GM23338 (cell line): ENCODE measurements at regions not wholly inside any gene's neighbourhood (a gene's known extent, or its start where the extent isn't known, plus 50 kb on each side); places are given as distances from the start of the nearest gene placed in this dataset.

Source experiments
- ATAC-seq: fragments of 200-7000 bp; cut with Tn5 transposase; 3 replicates; pipeline ENCODE4 v1.9.1; 2020
- DNase-seq: peaks from one replicate; pipeline ENCODE4 v3.0.0-alpha.2; 2015; ENCODE audit warnings: low spot score
- H2AFZ ChIP-seq: fragments of 200-600 bp; sonication (generic); 2 replicates; pipeline ENCODE4 v1.8.0; 2016; ENCODE audit warnings: antibody characterized with exemption, mild to moderate bottlenecking, moderate library complexity
- H3F3A ChIP-seq: fragments of 200-600 bp; sonication (generic); replicated peaks from 2 replicates; pipeline ENCODE4 v1.8.0; 2017; ENCODE audit warnings: antibody characterized with exemption, mixed run types, low read depth
- H3K27ac ChIP-seq: fragments of 200-600 bp; sonication (generic); 2 replicates; pipeline ENCODE4 v1.6.1; 2016; ENCODE audit warnings: low read depth
- H3K27me3 ChIP-seq: fragments of 200-600 bp; sonication (generic); 2 replicates; pipeline ENCODE4 v1.8.0; 2016; ENCODE audit warnings: mild to moderate bottlenecking, mixed run types, moderate library complexity; ENCODE audit not compliant: insufficient read depth
- H3K36me3 ChIP-seq: fragments of 200-600 bp; sonication (generic); 2 replicates; pipeline ENCODE4 v1.8.0; 2016; ENCODE audit warnings: mild to moderate bottlenecking; ENCODE audit not compliant: insufficient read depth
- H3K4me1 ChIP-seq: fragments of 200-600 bp; sonication (generic); 2 replicates; pipeline ENCODE4 v1.8.0; 2016; ENCODE audit warnings: mild to moderate bottlenecking, moderate library complexity; ENCODE audit not compliant: insufficient read depth
- H3K4me2 ChIP-seq: fragments of 200-600 bp; sonication (generic); 2 replicates; pipeline ENCODE4 v1.7.1; 2017; ENCODE audit warnings: mixed run types
- H3K4me3 ChIP-seq: fragments of 200-600 bp; sonication (generic); 2 replicates; pipeline ENCODE4 v1.6.1; 2016; ENCODE audit warnings: mixed run types
- H3K79me2 ChIP-seq: fragments of 200-600 bp; sonication (generic); replicated peaks from 2 replicates; pipeline ENCODE4 v1.8.0; 2017; ENCODE audit warnings: mild to moderate bottlenecking; ENCODE audit not compliant: insufficient read depth
- H3K9me2 ChIP-seq: fragments of 200-600 bp; sonication (generic); 2 replicates; pipeline ENCODE4 v1.8.0; 2017; ENCODE audit not compliant: insufficient read depth
- H4K20me1 ChIP-seq: fragments of 200-600 bp; sonication (generic); replicated peaks from 2 replicates; pipeline ENCODE4 v1.8.0; 2017; ENCODE audit warnings: mild to moderate bottlenecking; ENCODE audit not compliant: insufficient read depth
- H3K27ac Mint-ChIP-seq: 2 replicates; pipeline ENCODE4 v1.8.0; 2020; ENCODE audit warnings: inconsistent platforms, mild to moderate bottlenecking, moderate library complexity, mixed read lengths
- H3K27me3 Mint-ChIP-seq: 3 replicates; pipeline ENCODE4 v1.8.0; 2022; ENCODE audit warnings: low read depth, mild to moderate bottlenecking, moderate library complexity, mixed read lengths, inconsistent platforms; ENCODE audit not compliant: insufficient read depth, poor library complexity
- H3K36me3 Mint-ChIP-seq: 3 replicates; pipeline ENCODE4 v1.8.0; 2021; ENCODE audit warnings: low read depth, mild to moderate bottlenecking, inconsistent platforms, moderate library complexity, mixed read lengths
- H3K4me1 Mint-ChIP-seq: 3 replicates; pipeline ENCODE4 v1.8.0; 2020; ENCODE audit warnings: mild to moderate bottlenecking, inconsistent platforms, mixed read lengths
- H3K4me3 Mint-ChIP-seq: 3 replicates; pipeline ENCODE4 v1.8.0; 2021; ENCODE audit warnings: moderate library complexity, mild to moderate bottlenecking, inconsistent platforms, mixed read lengths
- H3K9me3 Mint-ChIP-seq: 3 replicates; pipeline ENCODE4 v1.8.0; 2020; ENCODE audit warnings: moderate library complexity, mild to moderate bottlenecking, inconsistent platforms, mixed read lengths
- CREB1 ChIP-seq: fragments of 250-450 bp; sonication (Bioruptor Pico); IDR thresholded peaks from 2 replicates; pipeline ENCODE4 v1.5.0; 2020; ENCODE audit warnings: low read depth, mild to moderate bottlenecking, moderate library complexity
- CTCF ChIP-seq, 2 experiments: fragments of 200-600 bp in 1 of 2; sonication (generic) in 1 of 2; conservative IDR thresholded peaks; 2 replicates each; pipeline versions ENCODE4 v1.5.1 to v1.6.1; 2016 to 2017; ENCODE audit warnings: antibody characterized with exemption in 2 of 2, low read depth in 2 of 2, mild to moderate bottlenecking in 2 of 2, moderate library complexity in 1 of 2
- EZH2 ChIP-seq: fragments of 200-600 bp; sonication (generic); IDR thresholded peaks from one replicate; pipeline ENCODE4 v1.8.0; 2017; ENCODE audit warnings: antibody characterized with exemption, mild to moderate bottlenecking, low read depth; ENCODE audit not compliant: unreplicated experiment
- EZH2phosphoT487 ChIP-seq: fragments of 200-600 bp; sonication (generic); IDR thresholded peaks from one replicate; pipeline ENCODE4 v1.8.1; 2018; ENCODE audit warnings: antibody characterized with exemption; ENCODE audit not compliant: unreplicated experiment
- JUNB ChIP-seq: IDR thresholded peaks from one replicate; pipeline ENCODE4 v1.6.1; 2016; ENCODE audit warnings: antibody characterized with exemption; ENCODE audit not compliant: unreplicated experiment
- NANOG ChIP-seq: IDR thresholded peaks from 2 replicates; pipeline ENCODE4 v1.6.1; 2016; ENCODE audit warnings: antibody characterized with exemption, borderline replicate concordance
- POLR2AphosphoS5 ChIP-seq: IDR thresholded peaks from 2 replicates; pipeline ENCODE4 v1.6.1; 2016; ENCODE audit warnings: antibody characterized with exemption, low read depth
- REST ChIP-seq: IDR thresholded peaks from one replicate; pipeline ENCODE4 v1.6.1; 2018; ENCODE audit warnings: antibody characterized with exemption; ENCODE audit not compliant: unreplicated experiment
- STAT1 ChIP-seq: IDR thresholded peaks from one replicate; pipeline ENCODE4 v1.6.1; 2016; ENCODE audit warnings: antibody characterized with exemption; ENCODE audit not compliant: unreplicated experiment
- ZNF114 ChIP-seq: fragments of 250-450 bp; sonication (Bioruptor Pico); IDR thresholded peaks from 2 replicates; pipeline ENCODE4 v1.5.0; 2020; ENCODE audit warnings: mild to moderate bottlenecking, moderate library complexity
- ZNF331 ChIP-seq: fragments of 250-450 bp; sonication (Bioruptor Pico); IDR thresholded peaks from 2 replicates; pipeline ENCODE4 v1.5.0; 2020; ENCODE audit warnings: low read depth, mild to moderate bottlenecking, moderate library complexity
- ZNF462 ChIP-seq: fragments of 250-450 bp; sonication (Bioruptor Pico); IDR thresholded peaks from 2 replicates; pipeline ENCODE4 v1.5.0; 2020; ENCODE audit warnings: mild to moderate bottlenecking, moderate library complexity
- TF ChIP-seq, protein P1 (sequence below): IDR thresholded peaks from 2 replicates; pipeline ENCODE4 v1.6.1; 2016; ENCODE audit warnings: antibody characterized with exemption

- no peak overlapping the region for H3K27ac ChIP-seq
- no peaks in the 10 kb centered on the region for H3K27me3 ChIP-seq
- no peaks in the 10 kb centered on the region for H3F3A ChIP-seq
- no peak overlapping the region for H3K4me2 ChIP-seq
- Mint-ChIP-seq H3K36me3 (no peaks in the 10 kb centered on the region), H3K27ac (no peak overlapping the region), H3K9me3 (no peaks in the 10 kb centered on the region), H3K27me3 (peaks cover 1% of the 10 kb centered on the region), H3K4me3 (no peak overlapping the region), H3K4me1 (peaks cover 6% of the 10 kb centered on the region; the same call in 2 of the 3 replicates)
- ATAC-seq (no peak), DNase-seq (no peak)
- H3K4me3 ChIP-seq: no peak overlapping the region
- H3K4me1 ChIP-seq: no peaks in the 10 kb centered on the region
- H3K9me2 ChIP-seq: no peaks in the 10 kb centered on the region; the same call in 1 of the 2 replicates
- H2AFZ ChIP-seq: 0 out of 2 replicates have a peak overlapping the region, but pooled peaks have one; percentile 63
- TF ChIP-seq ZNF462 (CRISPR knock-in tag) (no peak), STAT1 (no peak), REST (no peak), ZNF114 (CRISPR knock-in tag) (no peak), EZH2 (no peak), POLR2AphosphoS5 (no peak), JUNB (no peak), EZH2phosphoT487 (no peak), NANOG (no peak), CTCF (conservative IDR thresholded peaks at IDR 0.05; ENCODE audit: low read depth in 2 of 2) (no peak), CREB1 (no peak), ZNF331 (CRISPR knock-in tag) (no peak)
- TF ChIP-seq, protein P1, sequence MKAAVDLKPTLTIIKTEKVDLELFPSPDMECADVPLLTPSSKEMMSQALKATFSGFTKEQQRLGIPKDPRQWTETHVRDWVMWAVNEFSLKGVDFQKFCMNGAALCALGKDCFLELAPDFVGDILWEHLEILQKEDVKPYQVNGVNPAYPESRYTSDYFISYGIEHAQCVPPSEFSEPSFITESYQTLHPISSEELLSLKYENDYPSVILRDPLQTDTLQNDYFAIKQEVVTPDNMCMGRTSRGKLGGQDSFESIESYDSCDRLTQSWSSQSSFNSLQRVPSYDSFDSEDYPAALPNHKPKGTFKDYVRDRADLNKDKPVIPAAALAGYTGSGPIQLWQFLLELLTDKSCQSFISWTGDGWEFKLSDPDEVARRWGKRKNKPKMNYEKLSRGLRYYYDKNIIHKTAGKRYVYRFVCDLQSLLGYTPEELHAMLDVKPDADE: no peak
- H4K20me1 ChIP-seq: no peaks in the 10 kb centered on the region
- H3K36me3 ChIP-seq: no peaks in the 10 kb centered on the region
- H3K79me2 ChIP-seq: no peaks in the 10 kb centered on the region
Observed at GRCh38 chr4:189035654-189036053, 896.4 kb downstream of the TRIML1 start.
